HCT116 (cell line): ENCODE measurements at regions not wholly inside any gene's neighbourhood (a gene's known extent, or its start where the extent isn't known, plus 50 kb on each side); places are given as distances from the start of the nearest gene placed in this dataset.

ENCODE experiments used
- ATAC-seq: fragments of 200-7000 bp; cut with Tn5 transposase; 2 replicates; pipeline ENCODE4 v1.9.1; 2020; ENCODE audit warnings: mild to moderate bottlenecking, moderate library complexity
- BruUV-seq: library from RNA; stranded (reverse); fragments of 400-500 nt; replicated peaks from 2 replicates; lab custom pipeline; 2021; lab: Mats Ljungman, UMichigan
- CTCF ChIA-PET: fragments of 300-600 bp; sonication (Branson Sonifier 250); formaldehyde crosslinking; loops from one replicate; lab custom pipeline; 2021; ENCODE audit warnings: antibody characterized with exemption; lab: Charles Lee
- POLR2A ChIA-PET: fragments of 300-600, 350-600 bp; sonication (Branson Sonifier 250); formaldehyde crosslinking; loops from one replicate; lab custom pipeline; 2021; ENCODE audit warnings: antibody characterized with exemption; lab: Charles Lee
- RAD21 ChIA-PET, 2 experiments: fragments of 300-600 bp; sonication (Branson Sonifier 250); formaldehyde crosslinking; loops; one replicate each; lab custom pipeline; 2023; ENCODE audit warnings: low total read pairs in 2 of 2; ENCODE audit not compliant: uncharacterized antibody in 2 of 2, unreplicated experiment in 2 of 2, low non-redundant PET in 1 of 2; lab: Charles Lee
- DNase-seq: peaks from one replicate; pipeline ENCODE4 v3.0.0-alpha.2; 2010; ENCODE audit warnings: low read depth, low spot score
- H2AFZ ChIP-seq: fragments of 200-600 bp; shearing (Covaris generic), sonication (generic); 2 replicates; pipeline ENCODE4 v1.6.1; 2017; ENCODE audit warnings: low read depth, mixed run types, mixed read lengths, antibody characterized with exemption, low read length; ENCODE audit not compliant: poor library complexity, severe bottlenecking
- H3K27ac ChIP-seq: 2 replicates; pipeline ENCODE4 v1.5.1; 2012; ENCODE audit warnings: low read depth, low read length
- H3K27me3 ChIP-seq: fragments of 200-600 bp; sonication (generic); 2 replicates; pipeline ENCODE4 v1.6.1; 2016; ENCODE audit warnings: mixed run types, low read length, mixed read lengths; ENCODE audit not compliant: insufficient read depth
- H3K36me3 ChIP-seq, 2 experiments: fragments of 200-500 bp in 1 of 2; fragments of 200-600 bp in 1 of 2; sonication (Bioruptor generic) in 1 of 2; sonication (generic) in 1 of 2; 2 replicates each; pipeline versions ENCODE4 v1.5.1 to v1.6.1; 2014 to 2016; ENCODE audit warnings: low read length in 2 of 2, inconsistent platforms in 1 of 2, mixed read lengths in 1 of 2, mixed run types in 1 of 2; ENCODE audit not compliant: insufficient read depth in 2 of 2, control insufficient read depth in 1 of 2
- H3K4me1 ChIP-seq, 2 experiments: fragments of 200-600 bp in 1 of 2; sonication (generic) in 1 of 2; 2 replicates each; pipeline versions ENCODE4 v1.5.1 to v1.6.1; 2012 to 2017; ENCODE audit warnings: low read length in 2 of 2, inconsistent platforms in 1 of 2, mild to moderate bottlenecking in 1 of 2, mixed read lengths in 1 of 2, mixed run types in 1 of 2, moderate library complexity in 1 of 2; ENCODE audit not compliant: insufficient read depth in 2 of 2, control insufficient read depth in 1 of 2
- H3K4me2 ChIP-seq: fragments of 200-600 bp; sonication (generic); 2 replicates; pipeline ENCODE4 v1.6.1; 2017; ENCODE audit warnings: mixed run types, low read length, mixed read lengths
- H3K4me3 ChIP-seq, 2 experiments: fragments of 200-600 bp in 1 of 2; sonication (generic) in 1 of 2; replicated peaks in 1 of 2; 2 replicates each; pipeline ENCODE4 v1.5.1; 2011 to 2016; ENCODE audit warnings: low read length in 2 of 2, control low read depth in 1 of 2, low read depth in 1 of 2, mild to moderate bottlenecking in 1 of 2, mixed read lengths in 1 of 2, mixed run types in 1 of 2
- H3K79me2 ChIP-seq: fragments of 200-600 bp; sonication (generic); 2 replicates; pipeline ENCODE4 v1.6.1; 2017; ENCODE audit warnings: mild to moderate bottlenecking, mixed run types, low read length, moderate library complexity, mixed read lengths; ENCODE audit not compliant: insufficient read depth
- H3K9ac ChIP-seq: fragments of 200-600 bp; sonication (generic); 2 replicates; pipeline ENCODE4 v1.6.1; 2016; ENCODE audit warnings: low read length, mixed read lengths
- H3K9me2 ChIP-seq: fragments of 200-600 bp; sonication (generic), shearing (Covaris generic); 2 replicates; pipeline ENCODE4 v1.6.1; 2017; ENCODE audit warnings: mixed run types, mild to moderate bottlenecking, moderate library complexity; ENCODE audit not compliant: insufficient read depth
- H3K9me3 ChIP-seq, 2 experiments: fragments of 200-500 bp in 1 of 2; fragments of 200-600 bp in 1 of 2; sonication (Bioruptor generic) in 1 of 2; sonication (generic) in 1 of 2; 2 replicates each; pipeline ENCODE4 v1.6.1; 2014 to 2017; ENCODE audit warnings: low read length in 2 of 2, mixed read lengths in 2 of 2, inconsistent platforms in 1 of 2, low read depth in 1 of 2, mild to moderate bottlenecking in 1 of 2, mixed run types in 1 of 2, moderate library complexity in 1 of 2; ENCODE audit not compliant: control insufficient read depth in 1 of 2, insufficient read depth in 1 of 2
- H4K20me1 ChIP-seq: fragments of 200-600 bp; sonication (generic), shearing (Covaris generic); 2 replicates; pipeline ENCODE4 v1.6.1; 2017; ENCODE audit warnings: mixed run types, mild to moderate bottlenecking, moderate library complexity; ENCODE audit not compliant: insufficient read depth
- CEBPB ChIP-seq: IDR thresholded peaks from 2 replicates; pipeline ENCODE4 v1.6.1; 2012; ENCODE audit warnings: low read depth
- EGR1 ChIP-seq: IDR thresholded peaks from 2 replicates; pipeline ENCODE4 v1.6.1; 2012; ENCODE audit warnings: low read depth
- EZH2 ChIP-seq: fragments of 200-600 bp; sonication (generic); IDR thresholded peaks from 2 replicates; pipeline ENCODE4 v1.6.1; 2017; ENCODE audit warnings: antibody characterized with exemption, mixed run types
- EZH2phosphoT487 ChIP-seq: fragments of 200-600 bp; IDR thresholded peaks from 2 replicates; pipeline ENCODE4 v1.6.1; 2018; ENCODE audit warnings: antibody characterized with exemption, borderline replicate concordance
- JUND ChIP-seq: IDR thresholded peaks from 2 replicates; pipeline ENCODE4 v1.6.1; 2012
- RAD21 ChIP-seq: IDR thresholded peaks from 2 replicates; pipeline ENCODE4 v1.6.1; 2012; ENCODE audit warnings: low read depth, mild to moderate bottlenecking
- SIN3A ChIP-seq: IDR thresholded peaks from 2 replicates; pipeline ENCODE4 v1.6.1; 2012; ENCODE audit warnings: low read depth
- SRF ChIP-seq: IDR thresholded peaks from 2 replicates; pipeline ENCODE4 v1.6.1; 2012; ENCODE audit warnings: low read depth
- ZBTB33 ChIP-seq: IDR thresholded peaks from 2 replicates; pipeline ENCODE4 v1.6.1; 2011; ENCODE audit warnings: mild to moderate bottlenecking, low read length, moderate library complexity; ENCODE audit not compliant: insufficient replicate concordance; ENCODE audit errors: extremely low read depth
- intact Hi-C: fragments of 100-400 bp; cut with micrococcal nuclease; formaldehyde crosslinking; loops from 2 replicates; pipeline ENCODE4 v1.10.0; 2022

GRCh38 chr2:237264480-237265219 lies 149.3 kb downstream of the COL6A3 start:
- no peak overlapping the region for H2AFZ ChIP-seq
- no peaks in the 10 kb centered on the region for H3K9me3 ChIP-seq
- no TSS peak for BruUV-seq
- H3K4me3 ChIP-seq: no peak overlapping the region
- H3K9ac ChIP-seq: no peak overlapping the region
- H3K36me3 ChIP-seq: no peaks in the 10 kb centered on the region
- ChIA-PET CTCF (no interaction called here), POLR2A (no interaction called here), RAD21 (no interaction called here)
- H3K4me1 ChIP-seq: no peaks in the 10 kb centered on the region
- H3K4me2 ChIP-seq: no peak overlapping the region
- H3K27me3 ChIP-seq: no peaks in the 10 kb centered on the region
- H3K9me2 ChIP-seq: no peaks in the 10 kb centered on the region
- no peaks in the 10 kb centered on the region for H3K79me2 ChIP-seq
- TF ChIP-seq EZH2phosphoT487 (no peak), JUND (no peak), EGR1 (no peak), RAD21 (no peak), SIN3A (no peak)
- intact Hi-C loops: no loop called here
- H4K20me1 ChIP-seq: no peaks in the 10 kb centered on the region
- DNase-seq (no peak), ATAC-seq (no peak)
- H3K27ac ChIP-seq: no peak overlapping the region

DNA sequence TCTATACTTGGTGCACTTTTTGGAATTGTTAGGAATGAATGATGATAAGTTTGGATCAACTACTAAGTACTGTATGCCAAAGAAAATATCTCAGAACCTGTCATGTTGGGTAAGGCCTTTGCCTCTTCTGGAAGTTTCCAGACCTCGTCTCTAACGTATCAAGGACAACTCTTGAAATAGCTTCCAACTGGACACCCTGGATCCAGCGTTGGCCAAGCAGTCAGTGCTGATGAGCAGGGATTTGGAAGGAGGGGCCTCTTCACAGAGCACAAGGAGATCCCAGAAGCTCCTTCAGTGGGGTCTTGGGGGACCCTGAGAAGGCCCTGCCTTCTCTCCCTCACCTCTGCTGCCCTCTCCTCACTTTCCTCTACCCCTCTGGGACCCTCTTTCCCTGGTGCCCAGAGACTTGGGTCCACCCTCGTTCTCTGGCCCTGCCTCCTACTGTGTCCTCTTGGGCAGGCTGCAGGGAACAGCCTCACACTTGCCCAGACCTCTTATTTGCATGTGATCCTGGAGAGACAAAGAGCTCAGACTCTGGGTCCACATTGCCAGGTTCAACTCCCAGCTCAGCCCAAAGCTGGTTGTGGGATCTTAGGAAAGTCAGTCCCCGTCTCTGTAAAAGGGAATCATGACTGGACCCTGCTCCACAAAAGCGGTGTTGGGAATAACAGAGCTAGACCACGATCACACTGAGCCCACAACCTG lies 145.8 kb downstream of the COL6A3 start:
- Histone ChIP-seq H3K4me2 (no peak overlapping the region), H3K36me3 (no peaks in the 10 kb centered on the region), H3K27me3 (no peaks in the 10 kb centered on the region), H3K4me1 (no peaks in the 10 kb centered on the region), H3K79me2 (no peaks in the 10 kb centered on the region), H4K20me1 (no peaks in the 10 kb centered on the region), H3K9ac (no peak overlapping the region), H3K27ac (no peak overlapping the region), H3K9me2 (no peaks in the 10 kb centered on the region), H2AFZ (no peak overlapping the region), H3K9me3 (no peaks in the 10 kb centered on the region), H3K4me3 (no peak overlapping the region)
- no peak for DNase-seq
- POLR2A ChIA-PET: no interaction called here
- no TSS peak for BruUV-seq
- TF ChIP-seq SRF (no peak), CEBPB (no peak), ZBTB33 (no peak), SIN3A (no peak), RAD21 (no peak), EZH2 (no peak)
- no peak for ATAC-seq
- RAD21 ChIA-PET: no interaction called here
- CTCF ChIA-PET: no interaction called here
- intact Hi-C loops: no loop called here
